ENCODE measurements at regions not wholly inside any gene's neighbourhood (a gene's known extent, or its start where the extent isn't known, plus 50 kb on each side); places are given as distances from the start of the nearest gene placed in this dataset.

DNA sequence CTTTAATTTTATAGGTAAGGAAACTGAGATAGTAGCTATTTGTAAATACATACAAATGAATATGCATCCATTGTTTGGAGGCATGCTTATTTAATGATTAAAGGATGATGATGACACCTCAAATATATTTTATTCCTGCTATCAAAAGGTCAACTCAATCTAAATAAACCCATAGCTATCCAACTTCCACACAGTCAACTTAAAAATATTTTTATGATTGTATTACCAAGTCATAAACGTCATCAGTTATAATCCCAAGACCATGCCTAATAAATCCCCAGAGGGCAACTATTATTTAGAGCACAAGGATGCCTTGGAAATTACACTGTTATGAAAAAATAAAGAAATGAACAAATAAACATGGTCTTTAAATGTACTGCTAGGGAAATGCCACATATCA, 102.1 kb downstream of the MPP7 start:
- TF ChIP-seq POLR2A (IDR thresholded peaks at IDR 0.05; ENCODE audit: low read depth, low read length) (no peak), TAF1 (IDR thresholded peaks at IDR 0.05; ENCODE audit: low read depth, low read length) (no peak), PAX5 (IDR thresholded peaks at IDR 0.05; ENCODE audit: insufficient read depth, low read length, severe bottlenecking) (no peak), POLR2AphosphoS5 (IDR thresholded peaks at IDR 0.05; ENCODE audit: low read depth, low read length) (no peak), SPI1 (IDR thresholded peaks at IDR 0.05; ENCODE audit: low read depth, low read length) (no peak)

Data from GM12891 (cell line).